GM04504 (cell line): ENCODE measurements at regions not wholly inside any gene's neighbourhood (a gene's known extent, or its start where the extent isn't known, plus 50 kb on each side); places are given as distances from the start of the nearest gene placed in this dataset.

Source experiments
- DNase-seq: peaks from one replicate; pipeline ENCODE4 v3.0.0-alpha.2; 2012; ENCODE audit warnings: low read depth

GRCh38 chr18:73639788-73640187 is 507.8 kb downstream of the FBXO15 start:
- no peak for DNase-seq

GRCh38 chr18:73638709-73639108 is 508.9 kb downstream of the FBXO15 start:
- DNase-seq = no peak

- no peak for DNase-seq
Observed at GRCh38 chr18:73636355-73636754, 511.3 kb downstream of the FBXO15 start.

- no peak for DNase-seq
Observed at GRCh38 chr18:73626859-73627258, 520.8 kb downstream of the FBXO15 start.

- DNase-seq = no peak
Observed at GRCh38 chr18:73626221-73626620, 521.4 kb downstream of the FBXO15 start.

GRCh38 chr18:73621091-73621490 is 526.5 kb downstream of the FBXO15 start:
- DNase-seq = no peak

GRCh38 chr18:73617981-73618380 is 529.7 kb downstream of the FBXO15 start:
- DNase-seq = no peak

- no peak for DNase-seq
Observed at GRCh38 chr18:73615506-73615905, 532.1 kb downstream of the FBXO15 start.

GRCh38 chr18:73614812-73615211 is 532.8 kb downstream of the FBXO15 start:
- DNase-seq = peak; percentile 34

- DNase-seq = no peak
Observed at GRCh38 chr18:73613706-73614340, 533.8 kb downstream of the FBXO15 start.

- no peak for DNase-seq
Observed at GRCh38 chr18:73597832-73598615, 549.6 kb downstream of the FBXO15 start.

- DNase-seq = no peak
Observed at GRCh38 chr18:73594749-73595148, 552.9 kb downstream of the FBXO15 start.

GRCh38 chr18:73593207-73593606 is 554.4 kb downstream of the FBXO15 start:
- no peak for DNase-seq

GRCh38 chr18:73590950-73591349 is 556.7 kb downstream of the FBXO15 start:
- DNase-seq = no peak

GRCh38 chr18:73579698-73580097 is 567.9 kb downstream of the FBXO15 start:
- DNase-seq = no peak

- no peak for DNase-seq
Observed at GRCh38 chr18:73577365-73577764, 570.3 kb downstream of the FBXO15 start.

- DNase-seq = no peak
Observed at GRCh38 chr18:73563901-73564472, 583.6 kb downstream of the FBXO15 start.

GRCh38 chr18:73563345-73563744 is 584.3 kb downstream of the FBXO15 start:
- DNase-seq = no peak

- no peak for DNase-seq
Observed at GRCh38 chr18:73556904-73557303, 590.7 kb downstream of the FBXO15 start.

GRCh38 chr18:73552171-73552570 is 595.5 kb downstream of the FBXO15 start:
- no peak for DNase-seq

GRCh38 chr18:73551211-73551610 is 596.4 kb downstream of the FBXO15 start:
- no peak for DNase-seq

- no peak for DNase-seq
Observed at GRCh38 chr18:73549236-73549635, 598.4 kb downstream of the FBXO15 start.

- DNase-seq = no peak
Observed at GRCh38 chr18:73545472-73545871, 602.2 kb downstream of the FBXO15 start.
